GM10266 (cell line): ENCODE measurements at regions not wholly inside any gene's neighbourhood (a gene's known extent, or its start where the extent isn't known, plus 50 kb on each side); places are given as distances from the start of the nearest gene placed in this dataset.

Experiments
- DNase-seq: peaks from one replicate; pipeline ENCODE4 v3.0.0; 2012; ENCODE audit errors: extremely low spot score
- CTCF ChIP-seq: IDR thresholded peaks from 2 replicates; pipeline ENCODE4 v1.5.1; 2012; ENCODE audit warnings: mild to moderate bottlenecking, low read depth; ENCODE audit not compliant: control insufficient read depth, insufficient read depth; ENCODE audit errors: missing control alignments

GRCh38 chrY:15560840-15561239, 1036.5 kb downstream of the NLGN4Y start:
- TF ChIP-seq CTCF = no peak
- no peak for DNase-seq

GRCh38 chrY:15561501-15562289, 1037.4 kb downstream of the NLGN4Y start:
- TF ChIP-seq CTCF = no peak
- DNase-seq = no peak

GRCh38 chrY:15577886-15578285, 1053.6 kb downstream of the NLGN4Y start:
- TF ChIP-seq CTCF = no peak
- no peak for DNase-seq

- no peak for TF ChIP-seq CTCF
- no peak for DNase-seq
Observed at GRCh38 chrY:15578761-15579160, 1054.4 kb downstream of the NLGN4Y start.

DNA sequence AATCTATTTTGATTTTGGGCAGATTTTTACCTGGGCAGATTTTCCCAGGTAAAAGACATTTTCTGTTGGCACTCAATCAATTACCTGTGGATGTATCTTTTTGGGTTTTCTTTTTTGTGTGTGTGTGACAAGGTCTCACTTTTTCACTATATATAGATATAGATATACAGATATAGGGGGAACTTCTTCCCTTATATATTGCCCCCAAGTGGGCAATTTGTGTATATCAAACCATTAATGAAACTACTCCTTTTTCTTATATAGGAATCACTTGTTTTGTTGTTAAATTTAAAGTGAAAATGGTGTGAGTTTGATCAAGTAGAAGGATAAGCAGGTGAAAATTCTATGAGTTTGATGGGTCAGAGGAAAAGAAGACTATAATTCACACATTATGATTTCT, 1054.9 kb downstream of the NLGN4Y start:
- no peak for DNase-seq
- no peak for TF ChIP-seq CTCF

DNA sequence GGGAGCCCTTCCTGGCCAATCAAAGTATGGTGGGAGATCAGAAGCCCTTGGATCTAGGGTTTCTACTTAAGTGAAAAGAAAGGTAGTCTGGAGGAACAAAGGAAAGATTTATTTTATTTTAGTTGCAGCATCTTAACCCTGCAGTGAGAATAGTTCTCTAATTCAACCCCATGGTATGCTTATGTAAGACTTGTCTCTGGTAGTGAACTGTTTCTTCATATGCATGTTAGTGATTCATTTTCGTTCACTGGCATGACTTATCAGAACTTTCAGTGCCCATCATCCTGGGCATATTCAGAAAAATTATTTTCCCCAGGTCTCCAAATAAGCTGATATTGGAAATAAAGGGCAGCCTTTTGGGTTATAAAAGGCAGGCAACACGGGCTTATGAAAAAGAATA, 1058.8 kb downstream of the NLGN4Y start:
- no peak for TF ChIP-seq CTCF
- DNase-seq = no peak

DNA sequence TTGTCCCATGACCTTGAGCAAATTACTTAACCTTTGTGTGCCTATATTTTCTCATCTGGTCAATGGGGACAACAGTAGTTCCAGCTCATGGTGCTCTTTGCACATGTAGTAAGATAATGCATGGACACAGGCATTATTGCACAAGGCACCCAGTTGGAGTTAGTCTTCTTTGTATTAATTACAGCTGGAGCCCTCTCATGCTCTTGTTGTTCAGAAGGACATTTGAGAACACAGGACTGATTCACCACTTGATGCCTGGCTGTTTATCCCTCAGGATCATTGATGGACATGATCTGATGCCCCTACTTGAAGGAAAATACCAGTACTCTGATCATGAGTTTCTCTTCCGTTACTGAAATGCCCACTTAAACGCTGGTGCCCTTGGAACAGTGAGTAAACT, 1068.6 kb downstream of the NLGN4Y start:
- no peak for DNase-seq
- no peak for TF ChIP-seq CTCF
